Activated CD4-positive, alpha-beta T cell treated with anti-CD3 and anti-CD28 coated beads, Interleukin-2, amount 50 U/mL, for 1 hour (primary cell): ENCODE measurements at regions not wholly inside any gene's neighbourhood (a gene's known extent, or its start where the extent isn't known, plus 50 kb on each side); places are given as distances from the start of the nearest gene placed in this dataset.

ENCODE experiments used
- DNase-seq: peaks from one replicate; pipeline ENCODE4 v3.0.0-alpha.2; 2020

DNA sequence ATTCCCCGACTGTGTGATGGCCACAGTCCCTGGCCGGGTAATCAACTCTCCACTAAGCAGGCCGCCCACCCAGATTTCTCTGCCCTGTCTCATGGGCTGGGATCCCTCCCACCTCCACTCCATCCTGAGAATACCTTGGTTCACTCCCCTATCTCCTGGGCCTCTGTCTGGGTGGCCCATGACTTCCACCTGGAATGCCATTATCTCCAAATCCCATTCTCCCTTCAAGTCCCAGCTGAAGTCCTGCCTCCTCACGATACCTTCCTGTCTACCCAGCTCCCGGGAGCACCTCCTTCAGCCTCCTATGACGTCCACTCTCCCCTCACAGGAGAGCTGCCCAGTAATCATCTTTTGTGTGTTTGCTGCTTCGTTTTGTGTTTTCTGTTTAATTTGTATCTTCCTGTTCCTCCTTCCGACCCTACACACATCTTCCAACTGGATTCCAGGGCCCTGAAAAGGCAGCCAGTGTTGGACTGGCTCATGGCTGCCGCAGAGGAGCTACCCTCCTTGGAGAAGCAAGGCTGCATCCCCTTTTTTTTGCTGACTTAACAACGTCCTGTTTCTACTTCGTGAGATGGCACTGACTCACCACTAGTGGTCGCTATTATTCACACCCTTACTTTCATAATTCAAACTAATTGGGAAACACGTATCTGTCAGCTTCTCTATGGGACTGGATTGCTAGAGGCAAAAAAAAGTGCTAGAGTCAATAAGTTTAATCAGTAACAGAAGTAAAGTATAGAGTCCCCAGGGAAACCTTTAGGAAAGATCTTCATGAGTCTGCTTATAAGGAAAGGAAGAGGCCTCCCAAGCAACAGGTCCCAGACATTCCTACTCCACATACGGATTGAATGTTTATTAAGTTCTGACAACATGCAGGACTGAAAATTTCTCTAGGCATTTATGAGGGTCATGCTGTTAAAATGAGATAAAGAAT, 171.9 kb upstream of the GATA6 start:
- DNase-seq, result no peak

GRCh38 chr18:21998486-21998885, 170.9 kb upstream of the GATA6 start:
- no peak for DNase-seq

DNA sequence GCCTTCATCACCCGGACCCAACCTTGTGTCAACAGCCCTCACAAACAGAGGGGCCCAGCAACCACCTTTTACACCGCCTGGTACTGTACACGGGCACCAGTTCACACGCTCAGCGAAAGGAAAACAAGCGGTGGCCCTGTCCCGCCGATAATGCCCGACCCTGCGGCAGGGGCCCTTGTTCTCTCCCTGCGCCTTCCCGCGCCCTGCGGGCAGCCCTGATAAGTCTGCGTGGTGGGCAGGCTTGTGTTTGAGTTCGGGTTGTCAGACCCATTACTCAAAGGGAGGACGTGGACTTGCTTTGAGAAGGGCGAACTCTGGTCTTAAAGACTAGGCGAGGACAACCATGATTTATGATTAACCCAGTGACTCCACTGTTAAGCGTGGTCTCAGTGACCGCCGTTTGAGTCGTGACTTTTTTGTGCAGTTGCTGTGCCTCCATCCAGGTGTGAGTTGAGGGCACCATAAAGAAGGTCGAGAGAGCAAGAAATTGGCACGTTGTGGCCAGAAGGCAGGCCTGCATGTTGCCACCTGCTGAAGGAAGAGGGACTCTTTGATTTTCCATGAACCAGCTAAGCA, 167.4 kb upstream of the GATA6 start:
- no peak for DNase-seq

- DNase-seq, result no peak
Observed at GRCh38 chr18:22005191-22005841, 164.1 kb upstream of the GATA6 start.

- DNase-seq, result no peak
Observed at GRCh38 chr18:22006458-22006857, 162.9 kb upstream of the GATA6 start.

GRCh38 chr18:22009242-22009641, 160.1 kb upstream of the GATA6 start:
- no peak for DNase-seq

DNA sequence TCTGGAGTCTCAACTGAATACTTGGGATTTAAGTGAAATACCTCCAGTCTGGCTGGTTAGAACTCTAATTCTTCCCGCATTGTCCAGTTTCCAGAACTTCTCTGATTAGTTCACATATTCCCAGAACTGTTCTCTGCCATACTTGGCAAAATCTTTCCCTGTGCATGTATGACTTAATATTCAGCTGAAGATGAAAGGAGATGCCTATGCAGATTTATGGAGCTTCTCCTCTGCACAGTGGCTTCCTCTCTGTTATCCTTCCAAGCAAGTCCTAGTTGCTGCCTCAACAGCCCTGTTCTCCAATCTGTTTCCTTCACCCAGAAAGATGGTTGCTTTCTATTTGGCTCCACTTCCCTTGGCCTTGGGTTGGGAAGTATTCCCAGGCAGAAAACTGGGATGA, 155.4 kb upstream of the GATA6 start:
- no peak for DNase-seq

DNA sequence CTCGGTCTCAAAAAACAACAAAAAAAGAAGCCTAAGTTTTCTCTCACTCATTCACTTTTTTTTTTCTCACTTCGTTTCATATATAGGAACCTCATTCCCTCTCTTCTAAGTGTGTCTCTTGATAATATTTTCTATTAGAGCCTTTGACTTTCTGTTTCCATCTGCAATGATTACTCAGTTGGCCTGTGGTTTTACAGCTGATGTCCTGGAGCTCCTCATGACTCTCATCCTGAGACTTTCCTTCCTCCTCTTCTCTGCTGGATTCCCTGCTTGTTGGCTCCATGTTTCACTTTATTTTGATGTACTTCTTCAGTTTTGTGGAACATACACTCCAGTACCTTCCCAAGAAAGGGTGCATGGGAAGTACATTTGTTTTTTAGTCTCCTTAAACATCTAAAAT, 154.2 kb upstream of the GATA6 start:
- DNase-seq, result no peak

DNA sequence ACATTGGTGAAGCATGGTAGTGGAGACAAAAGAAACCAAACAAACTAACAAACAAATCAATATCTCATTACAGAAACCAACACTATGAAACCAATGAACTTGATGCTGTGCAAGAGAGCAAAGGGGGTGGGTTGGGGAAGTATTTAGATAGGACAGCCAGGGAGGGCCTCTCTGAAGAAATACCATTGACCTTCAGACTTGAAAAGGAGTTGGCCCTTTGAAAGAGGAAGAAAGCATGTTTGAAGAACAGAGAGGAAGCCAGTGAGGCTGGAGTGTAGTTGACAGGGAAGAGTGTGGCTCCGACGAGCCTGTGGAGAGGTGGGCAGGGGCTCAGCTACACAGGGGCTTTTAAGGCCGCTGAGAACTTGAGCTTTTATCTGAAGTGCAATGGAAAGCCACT, 151.0 kb upstream of the GATA6 start:
- DNase-seq, result no peak

GRCh38 chr18:22019193-22019592, 150.2 kb upstream of the GATA6 start:
- DNase-seq, result no peak

DNA sequence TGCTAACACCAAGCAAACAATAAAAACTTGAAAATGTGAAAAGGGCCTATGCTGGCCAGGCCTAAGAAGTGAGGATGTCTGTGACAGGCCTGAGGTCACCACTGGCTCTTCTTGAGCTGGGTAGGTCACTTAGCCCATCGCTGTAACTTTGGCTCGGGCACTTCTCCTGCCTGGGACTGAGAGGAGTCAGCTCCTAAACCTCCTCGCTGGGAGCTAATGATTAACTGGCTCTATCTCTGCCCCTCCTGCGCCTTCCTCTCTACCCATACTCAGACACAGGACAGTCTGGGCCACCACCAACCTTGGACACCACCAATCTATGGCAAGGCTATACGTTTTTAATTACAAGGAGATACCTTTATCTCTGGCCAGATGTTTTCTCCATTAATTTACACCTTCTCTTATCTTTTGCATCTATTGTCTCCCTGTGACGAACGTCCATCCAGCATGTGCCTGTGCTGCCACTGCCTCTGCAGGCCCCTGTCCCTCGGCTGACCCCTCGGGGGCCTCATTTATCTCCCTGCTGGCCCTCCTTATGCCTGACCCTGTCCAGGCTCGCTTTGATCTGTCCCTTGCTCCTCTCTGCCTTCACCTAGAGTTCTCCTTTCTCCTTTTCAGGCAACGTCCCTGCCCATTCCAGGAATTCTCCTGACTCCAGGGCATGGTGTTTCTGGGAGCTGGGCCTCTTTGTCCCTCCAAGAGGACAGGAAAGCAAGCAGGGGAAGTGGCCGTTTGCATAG, 149.1 kb upstream of the GATA6 start:
- no peak for DNase-seq

GRCh38 chr18:22020867-22021370, 148.5 kb upstream of the GATA6 start:
- no peak for DNase-seq

DNA sequence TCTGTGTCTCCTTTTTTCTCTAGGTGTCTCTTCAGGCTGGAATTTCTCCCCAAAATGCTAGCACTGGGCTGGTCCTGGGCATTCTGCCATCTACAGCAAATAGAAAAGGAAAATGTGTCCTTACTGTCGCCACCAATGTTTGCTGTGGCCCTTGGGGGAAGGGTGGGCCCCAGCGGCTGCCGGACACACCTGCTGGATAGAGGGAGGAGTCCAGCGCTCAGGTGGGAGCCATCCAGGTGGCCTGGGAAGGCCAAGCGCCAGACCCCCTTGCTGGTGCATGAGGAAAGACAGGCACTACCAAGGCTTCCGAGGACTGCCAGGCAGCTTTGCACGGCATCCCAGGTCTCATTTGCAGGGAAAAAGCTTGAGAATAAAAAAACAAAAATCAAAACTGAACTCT, 147.7 kb upstream of the GATA6 start:
- no peak for DNase-seq

DNA sequence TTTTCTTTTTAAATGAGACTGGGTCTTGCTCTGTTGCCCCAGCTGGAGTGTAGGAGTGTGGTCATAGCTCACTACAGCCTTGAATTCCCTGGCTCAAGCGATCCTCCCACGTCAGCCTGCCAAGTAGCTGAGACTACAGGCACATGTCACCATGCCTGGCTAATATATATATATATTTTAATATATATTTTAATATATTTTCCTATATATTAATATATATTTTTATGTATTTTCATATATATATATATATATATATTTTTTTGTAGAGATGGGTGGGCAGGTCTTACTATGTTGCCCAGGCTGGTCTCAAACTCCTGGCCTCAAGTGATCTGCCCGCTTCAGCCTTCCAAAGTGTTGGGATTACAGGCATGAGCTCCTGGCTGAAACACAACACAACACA, 144.5 kb upstream of the GATA6 start:
- no peak for DNase-seq

GRCh38 chr18:22026362-22026761, 143.0 kb upstream of the GATA6 start:
- DNase-seq, result no peak

GRCh38 chr18:22026889-22027288, 142.5 kb upstream of the GATA6 start:
- no peak for DNase-seq

- no peak for DNase-seq
Observed at GRCh38 chr18:22031611-22032010, 137.8 kb upstream of the GATA6 start.

DNA sequence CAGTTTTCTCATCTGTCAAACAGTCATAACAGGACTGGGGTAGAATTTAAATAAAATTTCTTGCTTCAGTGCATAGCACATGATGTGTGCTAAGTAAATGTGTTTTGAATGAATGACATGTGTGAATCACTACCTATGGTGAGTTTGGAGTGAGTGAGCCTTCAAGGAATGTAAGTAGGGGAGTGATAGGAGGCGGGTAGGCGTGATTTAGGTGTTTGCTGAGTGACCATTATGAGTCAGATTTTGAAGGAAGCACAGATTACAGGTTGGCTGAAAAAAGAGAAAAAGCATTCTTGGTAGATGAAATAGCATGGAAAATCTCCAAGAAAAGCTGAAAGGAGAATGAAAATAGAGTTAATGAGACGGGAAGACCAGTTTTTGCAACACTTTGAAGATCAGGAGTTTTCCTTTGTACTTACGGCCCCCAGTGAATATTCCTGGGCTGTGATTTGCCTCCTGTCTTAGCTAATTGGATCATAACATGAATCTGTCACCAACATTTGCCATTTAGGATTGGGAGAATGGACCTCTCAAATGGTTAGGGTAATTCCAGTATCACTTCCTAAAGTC, 136.9 kb upstream of the GATA6 start:
- DNase-seq, result no peak

DNA sequence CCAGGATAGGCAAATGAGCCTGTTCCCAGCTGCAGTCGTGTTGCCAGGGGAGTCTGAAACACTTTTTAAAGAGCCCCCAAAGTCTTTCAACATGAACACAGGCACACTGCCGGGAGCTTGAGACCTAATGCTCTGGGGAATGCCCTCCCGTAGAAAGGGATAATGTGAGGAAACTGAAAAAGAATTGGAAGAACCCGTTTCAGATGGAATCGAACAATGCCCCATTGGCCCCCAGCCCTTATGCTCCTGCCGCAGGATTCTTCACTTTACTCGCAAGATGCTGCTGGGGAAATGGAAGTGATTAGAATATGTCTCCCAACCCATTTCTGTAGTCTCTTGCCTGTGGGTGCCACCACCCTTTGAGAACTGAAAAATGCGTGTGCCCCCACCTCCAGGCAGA, 136.3 kb upstream of the GATA6 start:
- no peak for DNase-seq

GRCh38 chr18:22034276-22034675, 135.1 kb upstream of the GATA6 start:
- DNase-seq, result no peak

DNA sequence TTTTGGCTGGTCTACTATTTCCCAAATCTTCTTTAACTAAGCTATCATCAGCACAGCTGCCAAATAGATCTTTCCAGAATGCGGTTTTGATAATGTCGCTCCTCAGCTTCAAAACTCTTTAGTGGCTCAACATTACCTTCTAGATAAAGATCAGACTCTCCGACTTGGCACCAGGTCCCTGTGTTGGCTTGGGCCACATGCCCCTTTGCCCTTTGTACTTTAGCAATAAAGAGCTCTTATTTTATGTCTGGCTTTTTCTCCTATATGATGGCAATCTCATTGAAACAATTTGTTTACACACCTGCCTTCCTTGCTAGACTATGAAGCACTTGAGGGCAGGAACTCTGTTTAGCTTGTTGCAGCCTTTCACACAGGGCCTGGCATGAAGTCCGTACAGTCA, 128.9 kb upstream of the GATA6 start:
- DNase-seq, result no peak

DNA sequence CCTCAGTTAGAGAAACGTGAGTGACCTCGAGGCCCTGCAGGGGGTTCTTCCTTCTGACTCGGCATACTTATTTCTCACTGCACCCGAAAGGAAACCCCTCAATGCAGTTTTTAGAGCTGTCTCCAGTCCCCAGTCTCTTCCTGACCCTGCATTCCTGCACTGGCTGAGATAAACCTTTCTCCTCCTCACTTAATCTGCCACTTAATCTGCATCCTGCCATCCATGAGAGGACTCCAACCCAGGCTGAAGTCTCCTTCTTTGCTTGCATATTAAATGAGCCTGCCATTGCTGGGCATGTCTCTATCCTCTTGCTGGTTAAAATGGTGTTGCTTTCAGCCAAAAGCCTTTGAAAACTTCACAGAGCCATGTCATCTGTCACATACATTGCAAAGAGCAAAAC, 125.6 kb upstream of the GATA6 start:
- DNase-seq, result no peak
